NT2/D1 (cell line): ENCODE measurements at regions not wholly inside any gene's neighbourhood (a gene's known extent, or its start where the extent isn't known, plus 50 kb on each side); places are given as distances from the start of the nearest gene placed in this dataset.

Source experiments
- DNase-seq: peaks from one replicate; pipeline ENCODE4 v3.0.0-alpha.2; 2011; ENCODE audit warnings: low read depth, low spot score
- H3K27me3 ChIP-seq: 2 replicates; pipeline ENCODE4 v1.6.0; 2011; ENCODE audit warnings: mild to moderate bottlenecking; ENCODE audit not compliant: insufficient read length, insufficient read depth
- H3K36me3 ChIP-seq: 2 replicates; pipeline ENCODE4 v1.6.1; 2011; ENCODE audit warnings: mild to moderate bottlenecking, low read length, mixed read lengths; ENCODE audit not compliant: insufficient read depth, insufficient read length
- H3K4me1 ChIP-seq: 2 replicates; pipeline ENCODE4 v1.5.1; 2011; ENCODE audit not compliant: insufficient read depth, insufficient read length
- H3K4me3 ChIP-seq: 2 replicates; pipeline ENCODE4 v1.5.1; 2011; ENCODE audit warnings: low read depth; ENCODE audit not compliant: insufficient read length
- H3K9ac ChIP-seq: 2 replicates; pipeline ENCODE4 v1.6.0; 2011; ENCODE audit warnings: low read depth; ENCODE audit not compliant: insufficient read length
- H3K9me3 ChIP-seq: 2 replicates; pipeline ENCODE4 v1.5.1; 2011; ENCODE audit warnings: mild to moderate bottlenecking, low read length; ENCODE audit not compliant: insufficient read depth
- SUZ12 ChIP-seq: IDR thresholded peaks from 2 replicates; pipeline ENCODE4 v1.6.1; 2011; ENCODE audit not compliant: insufficient read length, insufficient read depth; ENCODE audit errors: extremely low read depth
- YY1 ChIP-seq: IDR thresholded peaks from 2 replicates; pipeline ENCODE4 v1.6.1; 2011; ENCODE audit not compliant: insufficient read length, insufficient read depth
- ZNF274 ChIP-seq: IDR thresholded peaks from 2 replicates; pipeline ENCODE4 v1.6.1; 2011; ENCODE audit warnings: mild to moderate bottlenecking, low read depth, low read length

DNA sequence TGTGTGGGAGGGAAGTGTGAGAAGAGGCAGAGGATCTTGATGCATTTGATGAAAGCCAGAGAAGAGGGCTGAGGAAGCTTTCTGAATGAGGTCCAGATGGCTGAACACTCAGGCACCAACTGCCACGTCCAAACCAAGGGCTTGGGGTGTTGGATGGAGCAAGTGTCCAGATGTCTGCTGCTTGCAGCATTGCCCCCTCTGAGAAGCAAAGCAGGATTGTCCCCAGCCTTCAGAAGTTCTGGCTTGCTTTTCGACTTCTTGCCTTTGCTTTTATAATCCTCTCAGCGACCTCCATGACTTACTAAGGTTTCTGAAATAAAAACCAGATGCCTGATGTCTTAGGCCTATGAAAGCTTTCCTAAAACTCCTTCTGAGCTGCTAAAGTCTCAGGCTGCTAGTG is 182.5 kb downstream of the HUNK start:
- TF ChIP-seq ZNF274 (no peak), YY1 (no peak), SUZ12 (no peak)
- no peaks in the 10 kb centered on the region for H3K27me3 ChIP-seq
- H3K9me3 ChIP-seq: peaks cover 8% of the 10 kb centered on the region; the same call in 1 of the 2 replicates
- H3K9ac ChIP-seq: no peak overlapping the region
- no peak overlapping the region for H3K4me3 ChIP-seq
- H3K4me1 ChIP-seq: no peaks in the 10 kb centered on the region
- no peaks in the 10 kb centered on the region for H3K36me3 ChIP-seq
- no peak for DNase-seq
